ENCODE measurements at regions not wholly inside any gene's neighbourhood (a gene's known extent, or its start where the extent isn't known, plus 50 kb on each side); places are given as distances from the start of the nearest gene placed in this dataset.

DNA sequence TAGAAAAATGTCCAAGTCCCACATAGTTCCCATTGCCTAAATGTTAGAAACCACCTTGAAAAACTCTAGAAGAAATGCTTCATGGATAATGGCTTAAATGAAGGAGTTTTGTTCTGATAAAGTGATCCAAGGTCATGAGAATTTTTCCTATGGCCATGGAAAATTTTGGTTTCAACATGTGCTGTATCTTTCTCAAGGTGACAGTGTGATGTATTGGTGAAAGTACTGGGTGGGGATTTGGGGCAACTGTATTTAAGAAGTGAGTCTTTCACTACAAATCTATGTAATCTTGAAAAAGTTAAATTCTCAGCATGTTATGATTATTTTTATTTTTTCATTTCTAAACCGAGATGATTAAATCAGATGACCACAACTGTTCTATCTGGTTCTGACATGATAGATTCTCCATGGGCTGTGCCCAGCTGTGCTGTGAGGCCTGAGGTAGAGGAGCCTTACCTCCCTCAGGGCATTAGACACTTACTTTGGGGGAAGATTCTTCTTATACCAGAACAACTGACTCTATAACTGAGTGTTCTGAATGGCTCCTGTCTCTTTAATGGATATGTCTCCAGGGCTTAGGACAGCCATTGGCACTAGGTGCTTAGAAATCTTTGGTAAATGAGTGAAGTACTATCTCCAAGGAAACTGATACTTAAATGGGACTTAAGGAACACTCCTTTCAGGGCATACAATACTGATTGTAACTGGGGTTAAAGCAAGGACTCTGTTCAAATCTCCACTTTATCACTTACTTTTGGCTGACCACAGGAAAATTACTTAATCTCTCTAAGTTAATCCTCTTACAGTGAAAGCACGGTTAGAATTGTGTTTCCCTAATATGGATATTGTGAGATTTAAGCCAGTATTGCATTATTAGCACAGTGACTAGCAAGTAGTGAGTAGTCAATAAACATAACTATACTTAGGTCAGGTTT is 397.4 kb upstream of the MEF2C start:
- TF ChIP-seq, protein P1, sequence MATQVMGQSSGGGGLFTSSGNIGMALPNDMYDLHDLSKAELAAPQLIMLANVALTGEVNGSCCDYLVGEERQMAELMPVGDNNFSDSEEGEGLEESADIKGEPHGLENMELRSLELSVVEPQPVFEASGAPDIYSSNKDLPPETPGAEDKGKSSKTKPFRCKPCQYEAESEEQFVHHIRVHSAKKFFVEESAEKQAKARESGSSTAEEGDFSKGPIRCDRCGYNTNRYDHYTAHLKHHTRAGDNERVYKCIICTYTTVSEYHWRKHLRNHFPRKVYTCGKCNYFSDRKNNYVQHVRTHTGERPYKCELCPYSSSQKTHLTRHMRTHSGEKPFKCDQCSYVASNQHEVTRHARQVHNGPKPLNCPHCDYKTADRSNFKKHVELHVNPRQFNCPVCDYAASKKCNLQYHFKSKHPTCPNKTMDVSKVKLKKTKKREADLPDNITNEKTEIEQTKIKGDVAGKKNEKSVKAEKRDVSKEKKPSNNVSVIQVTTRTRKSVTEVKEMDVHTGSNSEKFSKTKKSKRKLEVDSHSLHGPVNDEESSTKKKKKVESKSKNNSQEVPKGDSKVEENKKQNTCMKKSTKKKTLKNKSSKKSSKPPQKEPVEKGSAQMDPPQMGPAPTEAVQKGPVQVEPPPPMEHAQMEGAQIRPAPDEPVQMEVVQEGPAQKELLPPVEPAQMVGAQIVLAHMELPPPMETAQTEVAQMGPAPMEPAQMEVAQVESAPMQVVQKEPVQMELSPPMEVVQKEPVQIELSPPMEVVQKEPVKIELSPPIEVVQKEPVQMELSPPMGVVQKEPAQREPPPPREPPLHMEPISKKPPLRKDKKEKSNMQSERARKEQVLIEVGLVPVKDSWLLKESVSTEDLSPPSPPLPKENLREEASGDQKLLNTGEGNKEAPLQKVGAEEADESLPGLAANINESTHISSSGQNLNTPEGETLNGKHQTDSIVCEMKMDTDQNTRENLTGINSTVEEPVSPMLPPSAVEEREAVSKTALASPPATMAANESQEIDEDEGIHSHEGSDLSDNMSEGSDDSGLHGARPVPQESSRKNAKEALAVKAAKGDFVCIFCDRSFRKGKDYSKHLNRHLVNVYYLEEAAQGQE (IDR thresholded peaks at IDR 0.05; ENCODE audit: insufficient read depth in 1 of 2, low read depth in 2 of 2, low read length in 1 of 2) = no peak
- TF ChIP-seq TCF7L2 (IDR thresholded peaks at IDR 0.05; ENCODE audit: low read depth, low read length) (no peak), SIN3A (IDR thresholded peaks at IDR 0.05; ENCODE audit: borderline replicate concordance, insufficient read depth, low read depth, low read length) (no peak), POLR2AphosphoS5 (IDR thresholded peaks at IDR 0.05; ENCODE audit: low read depth, low read length) (no peak)
- TF ChIP-seq, protein P2, sequence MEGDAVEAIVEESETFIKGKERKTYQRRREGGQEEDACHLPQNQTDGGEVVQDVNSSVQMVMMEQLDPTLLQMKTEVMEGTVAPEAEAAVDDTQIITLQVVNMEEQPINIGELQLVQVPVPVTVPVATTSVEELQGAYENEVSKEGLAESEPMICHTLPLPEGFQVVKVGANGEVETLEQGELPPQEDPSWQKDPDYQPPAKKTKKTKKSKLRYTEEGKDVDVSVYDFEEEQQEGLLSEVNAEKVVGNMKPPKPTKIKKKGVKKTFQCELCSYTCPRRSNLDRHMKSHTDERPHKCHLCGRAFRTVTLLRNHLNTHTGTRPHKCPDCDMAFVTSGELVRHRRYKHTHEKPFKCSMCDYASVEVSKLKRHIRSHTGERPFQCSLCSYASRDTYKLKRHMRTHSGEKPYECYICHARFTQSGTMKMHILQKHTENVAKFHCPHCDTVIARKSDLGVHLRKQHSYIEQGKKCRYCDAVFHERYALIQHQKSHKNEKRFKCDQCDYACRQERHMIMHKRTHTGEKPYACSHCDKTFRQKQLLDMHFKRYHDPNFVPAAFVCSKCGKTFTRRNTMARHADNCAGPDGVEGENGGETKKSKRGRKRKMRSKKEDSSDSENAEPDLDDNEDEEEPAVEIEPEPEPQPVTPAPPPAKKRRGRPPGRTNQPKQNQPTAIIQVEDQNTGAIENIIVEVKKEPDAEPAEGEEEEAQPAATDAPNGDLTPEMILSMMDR (IDR thresholded peaks at IDR 0.05) = no peak
- no TSS peak for BruUV-seq (replicated peaks)
- H3K27me3 ChIP-seq (ENCODE audit: control insufficient read depth, insufficient read depth, low read length) = no peaks in the 10 kb centered on the region
- no peaks in the 10 kb centered on the region for H3K9me3 ChIP-seq (ENCODE audit: control insufficient read depth, insufficient read depth, low read depth, low read length)
- ATAC-seq (no peak), DNase-seq (ENCODE audit: low read depth, low spot score) (no peak)
- no peaks in the 10 kb centered on the region for H3K36me3 ChIP-seq (ENCODE audit: control insufficient read depth, insufficient read depth, low read length)
- POLR2A ChIA-PET = no interaction called here
- in situ Hi-C loops (cut with HindIII; ENCODE audit: low pct_unique_long_range_greater_than_20kb, low sequenced_read_pairs) (no loop called here), intact Hi-C loops (cut with micrococcal nuclease; ENCODE audit: unreplicated experiment) (no loop called here)
- CTCF ChIA-PET = no interaction called here
- no peak overlapping the region for H3K27ac ChIP-seq (ENCODE audit: low read length)
- no peak overlapping the region for H3K4me3 ChIP-seq (ENCODE audit: low read depth in 2 of 2, low read length in 2 of 2)
- no peaks in the 10 kb centered on the region for H3K4me1 ChIP-seq (ENCODE audit: control insufficient read depth, insufficient read depth, low read length)

DNA sequence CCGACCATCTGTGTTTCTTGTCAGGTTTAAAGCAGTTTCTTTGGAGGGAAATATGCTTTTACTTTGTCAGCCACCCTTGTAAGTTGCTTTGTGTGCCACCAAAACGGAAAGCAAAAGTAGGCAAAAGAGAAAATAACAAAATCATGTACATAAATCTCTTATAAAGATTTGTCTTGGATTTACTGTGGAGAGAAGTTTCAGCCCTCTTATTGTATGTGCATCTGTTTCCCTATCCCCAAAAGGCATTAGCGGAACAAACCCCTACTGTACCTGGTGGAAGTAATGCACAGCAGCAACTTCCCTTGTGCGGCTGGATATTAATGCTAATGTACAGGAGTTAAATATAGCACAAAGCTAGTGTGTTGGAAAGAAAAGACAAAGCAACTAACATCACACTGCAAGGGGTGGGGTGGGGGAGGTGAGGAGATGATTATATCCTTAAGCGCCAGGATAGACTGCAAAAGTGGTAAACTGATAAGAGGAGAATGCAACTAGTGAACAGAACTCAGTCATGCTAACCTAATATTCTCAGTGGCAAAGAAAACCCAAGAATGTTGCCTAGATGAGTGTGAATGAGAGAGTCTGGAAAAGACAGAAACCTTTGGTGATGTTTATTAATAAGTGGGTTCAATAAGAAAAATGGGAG is 396.5 kb upstream of the MEF2C start:
- no TSS peak for BruUV-seq (replicated peaks)
- H3K36me3 ChIP-seq (ENCODE audit: control insufficient read depth, insufficient read depth, low read length) = no peaks in the 10 kb centered on the region
- H3K4me3 ChIP-seq (ENCODE audit: low read depth in 2 of 2, low read length in 2 of 2) = no peak overlapping the region
- ChIA-PET CTCF (interaction anchor here (0.6 kb wide), 1 partner anchor 17 kb away, joined by 3 read pairs; no protein-coding TSS in a partner anchor), POLR2A (no interaction called here)
- H3K4me1 ChIP-seq (ENCODE audit: control insufficient read depth, insufficient read depth, low read length) = no peaks in the 10 kb centered on the region
- no peak for DNase-seq (ENCODE audit: low read depth, low spot score)
- in situ Hi-C loops (cut with HindIII; ENCODE audit: low pct_unique_long_range_greater_than_20kb, low sequenced_read_pairs) = no loop called here
- ATAC-seq = no peak
- H3K27me3 ChIP-seq (ENCODE audit: control insufficient read depth, insufficient read depth, low read length) = no peaks in the 10 kb centered on the region
- H3K9me3 ChIP-seq (ENCODE audit: control insufficient read depth, insufficient read depth, low read depth, low read length) = no peaks in the 10 kb centered on the region
- no peak overlapping the region for H3K27ac ChIP-seq (ENCODE audit: low read length)
- intact Hi-C loops (cut with micrococcal nuclease; ENCODE audit: unreplicated experiment) = no loop called here
- TF ChIP-seq TCF7L2 (IDR thresholded peaks at IDR 0.05; ENCODE audit: low read depth, low read length) = no peak
- TF ChIP-seq SIN3A (IDR thresholded peaks at IDR 0.05; ENCODE audit: borderline replicate concordance, insufficient read depth, low read depth, low read length) = no peak
- TF ChIP-seq, protein P2 (IDR thresholded peaks at IDR 0.05) = no peak
- TF ChIP-seq, protein P1 (IDR thresholded peaks at IDR 0.05; ENCODE audit: insufficient read depth in 1 of 2, low read depth in 2 of 2, low read length in 1 of 2) = no peak
- TF ChIP-seq POLR2AphosphoS5 (IDR thresholded peaks at IDR 0.05; ENCODE audit: low read depth, low read length) = no peak
